ENCODE measurements at regions not wholly inside any gene's neighbourhood (a gene's known extent, or its start where the extent isn't known, plus 50 kb on each side); places are given as distances from the start of the nearest gene placed in this dataset.

DNA sequence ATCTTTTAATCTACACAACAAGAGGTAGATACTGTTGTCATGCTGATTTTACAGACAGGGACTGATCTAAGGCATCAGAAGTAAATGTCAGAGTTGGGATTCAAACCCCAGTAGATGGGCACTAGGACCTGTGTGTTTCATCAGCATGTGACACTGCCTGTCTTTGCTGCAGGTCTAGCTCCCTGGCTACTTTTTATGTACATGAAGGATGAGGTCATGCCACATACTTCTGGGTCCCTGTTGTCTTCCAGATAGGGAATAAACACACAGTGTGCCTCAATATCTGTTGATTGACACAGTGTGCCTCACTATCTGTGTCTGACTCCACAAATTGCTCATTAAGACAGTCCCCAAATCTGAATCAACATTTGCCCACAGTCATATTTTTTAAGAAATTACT is 106.9 kb downstream of the TFAP2B start:
- Histone ChIP-seq H3K27ac (ENCODE audit: low read depth, low read length) (no peak overlapping the region), H3K27me3 (ENCODE audit: control insufficient read depth, insufficient read depth, low read length) (no peaks in the 10 kb centered on the region), H3K9me3 (ENCODE audit: control insufficient read depth, insufficient read depth, low read length) (peaks cover 11% of the 10 kb centered on the region), H3K4me3 (ENCODE audit: low read depth, low read length) (no peak overlapping the region)
- POLR2A ChIA-PET, result no interaction called here
- CTCF ChIA-PET, result no interaction called here
- TF ChIP-seq, protein P1, sequence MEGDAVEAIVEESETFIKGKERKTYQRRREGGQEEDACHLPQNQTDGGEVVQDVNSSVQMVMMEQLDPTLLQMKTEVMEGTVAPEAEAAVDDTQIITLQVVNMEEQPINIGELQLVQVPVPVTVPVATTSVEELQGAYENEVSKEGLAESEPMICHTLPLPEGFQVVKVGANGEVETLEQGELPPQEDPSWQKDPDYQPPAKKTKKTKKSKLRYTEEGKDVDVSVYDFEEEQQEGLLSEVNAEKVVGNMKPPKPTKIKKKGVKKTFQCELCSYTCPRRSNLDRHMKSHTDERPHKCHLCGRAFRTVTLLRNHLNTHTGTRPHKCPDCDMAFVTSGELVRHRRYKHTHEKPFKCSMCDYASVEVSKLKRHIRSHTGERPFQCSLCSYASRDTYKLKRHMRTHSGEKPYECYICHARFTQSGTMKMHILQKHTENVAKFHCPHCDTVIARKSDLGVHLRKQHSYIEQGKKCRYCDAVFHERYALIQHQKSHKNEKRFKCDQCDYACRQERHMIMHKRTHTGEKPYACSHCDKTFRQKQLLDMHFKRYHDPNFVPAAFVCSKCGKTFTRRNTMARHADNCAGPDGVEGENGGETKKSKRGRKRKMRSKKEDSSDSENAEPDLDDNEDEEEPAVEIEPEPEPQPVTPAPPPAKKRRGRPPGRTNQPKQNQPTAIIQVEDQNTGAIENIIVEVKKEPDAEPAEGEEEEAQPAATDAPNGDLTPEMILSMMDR (IDR thresholded peaks at IDR 0.05; ENCODE audit: low read depth, low read length), result no peak
- DNase-seq (ENCODE audit: low read depth, low spot score), result no peak

DNA sequence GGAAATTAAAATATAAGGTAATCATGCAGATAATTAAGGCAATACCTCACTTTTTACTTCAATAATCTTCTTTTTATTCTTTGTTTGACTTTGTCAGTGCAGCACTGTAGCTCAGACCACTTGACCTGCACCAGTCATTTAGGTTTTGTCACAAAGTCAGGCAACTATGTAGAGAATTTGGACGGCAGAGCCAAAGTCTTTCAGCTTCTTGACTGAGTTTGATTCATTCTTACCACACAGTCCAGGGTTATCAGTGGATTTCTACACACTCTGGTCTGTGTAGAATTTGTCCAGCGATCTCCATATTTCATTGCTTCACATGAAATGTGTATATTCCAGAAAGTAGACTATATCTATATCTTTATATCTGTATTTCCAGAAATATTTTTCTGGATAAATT is 107.3 kb downstream of the TFAP2B start:
- Histone ChIP-seq H3K4me3 (ENCODE audit: low read depth, low read length) (no peak overlapping the region), H3K27me3 (ENCODE audit: control insufficient read depth, insufficient read depth, low read length) (no peaks in the 10 kb centered on the region), H3K9me3 (ENCODE audit: control insufficient read depth, insufficient read depth, low read length) (peaks cover 10% of the 10 kb centered on the region), H3K27ac (ENCODE audit: low read depth, low read length) (no peak overlapping the region)
- DNase-seq (ENCODE audit: low read depth, low spot score), result no peak
- TF ChIP-seq, protein P1 (IDR thresholded peaks at IDR 0.05; ENCODE audit: low read depth, low read length), result no peak
- POLR2A ChIA-PET, result no interaction called here
- CTCF ChIA-PET, result no interaction called here

DNA sequence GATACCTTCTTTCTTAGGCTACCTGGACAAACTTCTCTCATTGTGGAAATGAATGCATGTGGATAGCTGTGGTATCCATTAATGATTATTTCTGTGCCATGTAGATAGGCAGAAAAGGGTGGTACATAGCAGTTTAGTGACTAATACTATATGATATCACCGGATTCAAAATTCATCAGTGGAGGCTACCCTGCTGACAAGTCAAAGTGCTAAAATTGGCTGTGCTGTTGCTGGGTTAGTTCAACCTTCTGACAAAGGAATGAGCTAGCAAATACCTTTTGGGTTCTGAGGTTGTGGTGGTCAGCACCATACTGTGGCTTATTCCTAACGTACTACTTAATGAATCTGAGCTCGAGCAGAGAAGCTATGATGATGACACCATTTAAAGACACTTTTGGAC is 109.1 kb downstream of the TFAP2B start:
- no peaks in the 10 kb centered on the region for H3K9me3 ChIP-seq (ENCODE audit: control insufficient read depth, insufficient read depth, low read length)
- H3K4me3 ChIP-seq (ENCODE audit: low read depth, low read length), result no peak overlapping the region
- H3K27ac ChIP-seq (ENCODE audit: low read depth, low read length), result no peak overlapping the region
- POLR2A ChIA-PET, result no interaction called here
- DNase-seq (ENCODE audit: low read depth, low spot score), result no peak
- TF ChIP-seq, protein P1 (IDR thresholded peaks at IDR 0.05; ENCODE audit: low read depth, low read length), result no peak
- no peaks in the 10 kb centered on the region for H3K27me3 ChIP-seq (ENCODE audit: control insufficient read depth, insufficient read depth, low read length)
- CTCF ChIA-PET, result no interaction called here

DNA sequence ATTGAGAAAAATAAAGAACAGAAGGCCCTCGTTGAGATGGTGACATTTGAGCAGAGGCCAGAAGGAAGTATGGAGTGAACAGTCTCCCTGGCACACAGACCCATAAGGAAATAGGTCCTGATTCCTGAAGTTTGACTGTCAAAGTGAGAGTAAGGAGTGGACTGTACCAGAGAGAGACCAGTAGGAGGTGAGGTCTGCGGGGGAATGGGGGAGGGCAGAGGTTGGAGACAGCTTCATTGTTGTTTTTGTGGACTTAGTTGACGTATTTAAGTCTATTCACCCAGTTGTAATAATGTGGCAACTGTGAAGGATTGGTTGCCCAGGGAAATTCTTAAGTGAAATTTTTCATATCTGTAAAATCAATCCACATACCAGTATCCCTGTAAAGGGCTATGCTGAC is 110.7 kb downstream of the TFAP2B start:
- ChIA-PET POLR2A (no interaction called here), CTCF (no interaction called here)
- H3K27me3 ChIP-seq (ENCODE audit: control insufficient read depth, insufficient read depth, low read length), result no peaks in the 10 kb centered on the region
- no peak for DNase-seq (ENCODE audit: low read depth, low spot score)
- no peak overlapping the region for H3K27ac ChIP-seq (ENCODE audit: low read depth, low read length)
- H3K9me3 ChIP-seq (ENCODE audit: control insufficient read depth, insufficient read depth, low read length), result no peaks in the 10 kb centered on the region
- TF ChIP-seq, protein P1 (IDR thresholded peaks at IDR 0.05; ENCODE audit: low read depth, low read length), result no peak
- H3K4me3 ChIP-seq (ENCODE audit: low read depth, low read length), result no peak overlapping the region

DNA sequence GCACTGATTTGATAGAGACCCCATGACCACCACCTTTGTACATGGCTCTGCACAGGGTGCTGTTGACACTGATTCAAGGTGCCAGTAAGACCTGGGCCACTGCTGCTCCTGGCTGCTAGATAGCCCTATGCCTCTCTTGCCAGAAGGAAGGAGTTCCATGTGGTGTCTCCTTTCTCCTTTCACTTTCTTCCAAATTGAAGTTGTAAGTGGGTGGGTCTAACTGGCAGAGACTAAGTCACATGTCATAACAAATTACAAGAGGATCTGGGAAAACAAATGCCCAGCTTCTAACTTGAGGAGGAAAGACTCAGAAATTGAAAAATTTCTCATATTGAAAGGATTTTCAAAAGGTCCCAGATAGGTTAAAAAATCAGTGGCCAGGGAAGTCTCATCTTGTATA is 116.8 kb downstream of the TFAP2B start:
- POLR2A ChIA-PET, result no interaction called here
- TF ChIP-seq, protein P1 (IDR thresholded peaks at IDR 0.05; ENCODE audit: low read depth, low read length), result no peak
- no peak overlapping the region for H3K27ac ChIP-seq (ENCODE audit: low read depth, low read length)

More for the DNA sequence above, 116.8 kb downstream of the TFAP2B start:
- Histone ChIP-seq H3K27me3 (ENCODE audit: control insufficient read depth, insufficient read depth, low read length) (no peaks in the 10 kb centered on the region), H3K4me3 (ENCODE audit: low read depth, low read length) (no peak overlapping the region), H3K9me3 (ENCODE audit: control insufficient read depth, insufficient read depth, low read length) (peaks cover 6% of the 10 kb centered on the region; the same call in 1 of the 2 replicates)
- CTCF ChIA-PET, result no interaction called here
- no peak for DNase-seq (ENCODE audit: low read depth, low spot score)

Data from AG04450 (cell line).